ENCODE measurements at regions not wholly inside any gene's neighbourhood (a gene's known extent, or its start where the extent isn't known, plus 50 kb on each side); places are given as distances from the start of the nearest gene placed in this dataset.

DNA sequence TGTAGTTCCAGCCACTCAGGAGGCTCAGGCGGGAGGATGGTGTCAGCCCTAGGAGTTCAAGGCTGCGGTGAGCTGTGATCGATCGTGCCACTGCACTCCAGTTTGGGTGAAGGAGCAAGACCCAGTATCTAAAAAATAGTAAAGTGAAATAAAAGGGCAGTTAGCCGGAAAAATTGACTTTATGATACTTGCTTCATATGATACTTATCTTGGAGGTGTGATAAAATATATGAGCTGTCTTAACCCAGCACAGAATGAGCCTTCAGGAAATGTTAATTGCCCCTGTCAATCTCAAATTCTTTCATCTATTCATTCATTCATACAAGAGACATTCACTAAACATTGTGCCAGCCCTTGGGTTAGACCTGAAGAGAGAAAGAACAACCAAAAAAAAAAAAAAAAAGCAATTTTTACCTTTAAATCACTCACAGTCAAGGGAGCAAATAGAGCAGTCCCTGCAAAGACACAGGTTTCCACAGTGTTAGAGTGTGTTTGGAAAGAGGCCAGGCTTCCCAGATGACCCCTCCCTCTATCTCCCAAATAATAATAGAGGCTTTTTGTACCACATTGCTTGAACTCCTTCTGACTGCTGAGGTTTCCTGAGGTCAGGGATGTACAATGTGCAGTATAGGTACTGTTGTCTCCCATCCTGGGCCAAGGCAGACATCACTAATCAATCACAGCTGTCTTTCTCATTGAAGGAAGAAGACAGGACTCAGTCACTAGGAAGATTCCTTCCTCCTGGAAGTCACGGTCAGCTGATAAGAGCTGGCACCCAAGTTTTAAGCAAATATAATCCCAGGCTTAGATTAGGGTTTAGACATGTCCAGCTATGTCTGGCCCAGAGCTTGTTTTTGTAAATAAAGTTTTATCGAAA is 454.6 kb downstream of the MIAT start:
- no peak for DNase-seq (ENCODE audit: low read depth in 4 of 6, low spot score in 6 of 6)
- whole genome bisulfite sequencing (ENCODE audit: insufficient coverage) = 55% methylated on average over 5 of the region's 7 CpGs
- no peak overlapping the region for H3K27ac ChIP-seq (ENCODE audit: low read depth, low read length)

DNA sequence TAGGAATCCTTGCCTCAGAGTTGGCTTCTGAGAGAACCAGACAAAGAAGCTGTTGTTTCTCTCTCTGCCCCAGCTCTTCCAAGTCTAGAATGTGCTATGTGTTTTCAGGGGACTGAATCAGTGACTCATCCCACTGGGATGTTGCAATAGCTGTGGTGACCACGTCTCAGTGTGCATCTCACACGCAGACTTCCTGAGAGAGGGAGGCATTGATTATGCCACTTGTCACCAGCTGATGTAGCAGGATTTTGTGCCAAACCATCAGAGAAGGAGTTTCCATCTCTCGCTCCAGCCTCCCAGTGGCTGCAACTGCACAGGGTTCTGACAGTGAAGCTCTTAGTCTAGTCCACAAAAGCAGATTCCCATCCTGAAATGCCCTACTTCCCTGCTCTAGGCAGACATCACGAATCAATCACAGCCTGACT is 455.8 kb downstream of the MIAT start:
- peak overlapping the region; percentile 62 for H3K27ac ChIP-seq (ENCODE audit: low read depth, low read length)
- H3K9me3 ChIP-seq (ENCODE audit: control insufficient read depth, insufficient read depth, low read length) = no peaks in the 10 kb centered on the region
- H3K36me3 ChIP-seq (ENCODE audit: control insufficient read depth, insufficient read depth, low read length) = no peaks in the 10 kb centered on the region
- H3K27me3 ChIP-seq (ENCODE audit: control insufficient read depth, insufficient read depth, low read length) = no peaks in the 10 kb centered on the region
- H3K4me3 ChIP-seq (ENCODE audit: low read depth, low read length) = no peak overlapping the region
- peaks cover 34% of the 10 kb centered on the region for H3K4me1 ChIP-seq (ENCODE audit: control insufficient read depth, insufficient read depth, low read length)
- 33% methylated on average over 3 of the region's 4 CpGs for WGBS (ENCODE audit: insufficient coverage)
- peak in 2 of 6 donors; percentile 43 to 75 for DNase-seq (ENCODE audit: low read depth in 4 of 6, low spot score in 6 of 6)

More for the DNA sequence above, 454.6 kb downstream of the MIAT start:
- peaks cover 38% of the 10 kb centered on the region for H3K4me1 ChIP-seq (ENCODE audit: control insufficient read depth, insufficient read depth, low read length)
- H3K36me3 ChIP-seq (ENCODE audit: control insufficient read depth, insufficient read depth, low read length) = no peaks in the 10 kb centered on the region
- H3K9me3 ChIP-seq (ENCODE audit: control insufficient read depth, insufficient read depth, low read length) = no peaks in the 10 kb centered on the region
- no peak overlapping the region for H3K4me3 ChIP-seq (ENCODE audit: low read depth, low read length)
- H3K27me3 ChIP-seq (ENCODE audit: control insufficient read depth, insufficient read depth, low read length) = no peaks in the 10 kb centered on the region

DNA sequence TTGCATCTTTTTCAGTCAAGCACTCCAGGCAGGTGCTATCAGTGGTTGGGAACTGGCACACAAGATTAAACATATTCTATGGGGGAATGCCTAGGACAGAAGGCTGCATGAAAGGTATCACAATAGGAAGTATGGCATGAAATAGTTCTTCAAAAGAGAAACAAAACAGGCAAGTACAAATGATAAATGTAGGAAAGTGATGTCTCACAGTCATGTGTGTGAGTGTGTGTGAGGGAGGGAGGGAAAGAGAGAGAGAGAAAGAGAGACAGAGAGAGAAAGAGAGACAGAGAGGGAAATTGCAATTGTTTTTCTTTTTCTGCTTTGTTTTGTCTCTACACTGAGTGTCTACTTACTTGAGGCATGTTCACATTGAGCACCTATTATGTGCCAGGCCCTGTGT is 456.3 kb downstream of the MIAT start:
- Histone ChIP-seq H3K27ac (ENCODE audit: low read depth, low read length) (peak overlapping the region; percentile 62), H3K4me1 (ENCODE audit: control insufficient read depth, insufficient read depth, low read length) (peaks cover 30% of the 10 kb centered on the region), H3K4me3 (ENCODE audit: low read depth, low read length) (no peak overlapping the region), H3K27me3 (ENCODE audit: control insufficient read depth, insufficient read depth, low read length) (no peaks in the 10 kb centered on the region), H3K36me3 (ENCODE audit: control insufficient read depth, insufficient read depth, low read length) (no peaks in the 10 kb centered on the region), H3K9me3 (ENCODE audit: control insufficient read depth, insufficient read depth, low read length) (no peaks in the 10 kb centered on the region)
- no peak for DNase-seq (ENCODE audit: low read depth in 4 of 6, low spot score in 6 of 6)

DNA sequence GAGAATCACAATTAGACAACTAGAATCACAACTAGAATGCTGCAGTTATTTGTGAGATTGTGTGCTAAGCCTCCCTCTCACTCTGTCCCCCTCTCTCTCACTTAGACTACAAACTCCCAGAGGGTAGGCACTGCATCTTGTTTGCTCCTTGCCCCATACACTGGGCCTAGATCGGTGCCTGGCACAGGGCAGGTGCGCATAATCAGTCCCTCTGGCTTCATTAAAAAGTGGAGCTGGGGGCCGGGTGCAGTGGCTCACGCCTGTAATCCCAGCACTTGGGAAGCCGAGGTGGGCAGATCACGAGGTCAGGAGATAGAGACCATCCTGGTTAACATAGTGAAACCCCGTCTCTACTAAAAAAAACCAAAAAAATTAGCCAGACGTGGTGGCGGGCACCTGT is 456.8 kb downstream of the MIAT start:
- Histone ChIP-seq H3K36me3 (ENCODE audit: control insufficient read depth, insufficient read depth, low read length) (no peaks in the 10 kb centered on the region), H3K4me1 (ENCODE audit: control insufficient read depth, insufficient read depth, low read length) (peaks cover 26% of the 10 kb centered on the region), H3K27me3 (ENCODE audit: control insufficient read depth, insufficient read depth, low read length) (no peaks in the 10 kb centered on the region), H3K27ac (ENCODE audit: low read depth, low read length) (no peak overlapping the region), H3K4me3 (ENCODE audit: low read depth, low read length) (no peak overlapping the region), H3K9me3 (ENCODE audit: control insufficient read depth, insufficient read depth, low read length) (no peaks in the 10 kb centered on the region)
- no peak for DNase-seq (ENCODE audit: low read depth in 4 of 6, low spot score in 6 of 6)
- WGBS (ENCODE audit: insufficient coverage) = 97% methylated on average over 6 of the region's 9 CpGs

DNA sequence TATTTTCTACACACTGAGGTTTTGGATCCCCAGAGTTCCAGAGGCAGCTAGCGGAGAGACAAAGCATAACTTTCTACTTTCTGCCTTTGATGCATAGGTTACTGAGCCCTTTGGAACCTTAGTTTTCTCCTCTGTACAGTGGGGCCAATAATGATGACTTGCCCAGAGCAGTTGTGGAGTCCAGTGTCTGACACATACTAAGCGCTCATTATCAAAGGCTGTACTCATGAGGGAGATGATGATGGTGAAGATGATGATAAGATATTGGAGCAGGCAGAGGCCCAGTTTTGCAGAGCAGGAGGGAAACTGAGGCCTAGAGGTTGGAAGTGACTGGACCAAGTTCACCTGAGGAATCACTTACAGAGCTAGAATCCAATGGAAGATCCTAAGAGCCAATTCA is 458.0 kb downstream of the MIAT start:
- Histone ChIP-seq H3K9me3 (ENCODE audit: control insufficient read depth, insufficient read depth, low read length) (no peaks in the 10 kb centered on the region), H3K36me3 (ENCODE audit: control insufficient read depth, insufficient read depth, low read length) (no peaks in the 10 kb centered on the region), H3K27me3 (ENCODE audit: control insufficient read depth, insufficient read depth, low read length) (no peaks in the 10 kb centered on the region), H3K4me1 (ENCODE audit: control insufficient read depth, insufficient read depth, low read length) (peaks cover 22% of the 10 kb centered on the region), H3K4me3 (ENCODE audit: low read depth, low read length) (no peak overlapping the region), H3K27ac (ENCODE audit: low read depth, low read length) (no peak overlapping the region)
- WGBS (ENCODE audit: insufficient coverage) = 92% methylated on average over 2 of the region's 2 CpGs
- DNase-seq (ENCODE audit: low read depth in 4 of 6, low spot score in 6 of 6) = no peak

DNA sequence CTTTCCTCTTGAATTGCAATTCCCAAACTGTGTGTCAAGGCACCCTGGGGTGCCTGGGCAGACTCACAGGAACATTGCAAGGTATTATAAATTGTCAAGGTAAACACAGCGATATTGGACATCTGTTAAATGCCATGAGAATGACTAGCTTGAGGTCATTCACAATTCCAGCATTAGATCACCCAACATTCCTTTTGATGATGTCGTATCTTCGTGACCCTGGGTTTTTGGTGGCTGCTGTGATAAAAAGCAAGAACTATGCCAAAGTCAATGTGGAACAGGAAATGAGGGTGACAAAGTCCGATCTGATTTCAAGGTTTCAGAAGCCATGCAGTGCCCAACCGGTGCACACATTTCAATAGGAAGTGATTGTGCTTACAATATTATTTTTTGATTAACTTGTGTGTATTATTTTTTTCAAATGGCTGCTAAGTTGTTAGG is 458.4 kb downstream of the MIAT start:
- Histone ChIP-seq H3K9me3 (ENCODE audit: control insufficient read depth, insufficient read depth, low read length) (no peaks in the 10 kb centered on the region), H3K36me3 (ENCODE audit: control insufficient read depth, insufficient read depth, low read length) (no peaks in the 10 kb centered on the region), H3K4me1 (ENCODE audit: control insufficient read depth, insufficient read depth, low read length) (peaks cover 18% of the 10 kb centered on the region), H3K27ac (ENCODE audit: low read depth, low read length) (no peak overlapping the region), H3K4me3 (ENCODE audit: low read depth, low read length) (no peak overlapping the region), H3K27me3 (ENCODE audit: control insufficient read depth, insufficient read depth, low read length) (no peaks in the 10 kb centered on the region)
- WGBS (ENCODE audit: insufficient coverage) = 74% methylated on average over 4 of the region's 5 CpGs
- DNase-seq (ENCODE audit: low read depth in 4 of 6, low spot score in 6 of 6) = no peak

DNA sequence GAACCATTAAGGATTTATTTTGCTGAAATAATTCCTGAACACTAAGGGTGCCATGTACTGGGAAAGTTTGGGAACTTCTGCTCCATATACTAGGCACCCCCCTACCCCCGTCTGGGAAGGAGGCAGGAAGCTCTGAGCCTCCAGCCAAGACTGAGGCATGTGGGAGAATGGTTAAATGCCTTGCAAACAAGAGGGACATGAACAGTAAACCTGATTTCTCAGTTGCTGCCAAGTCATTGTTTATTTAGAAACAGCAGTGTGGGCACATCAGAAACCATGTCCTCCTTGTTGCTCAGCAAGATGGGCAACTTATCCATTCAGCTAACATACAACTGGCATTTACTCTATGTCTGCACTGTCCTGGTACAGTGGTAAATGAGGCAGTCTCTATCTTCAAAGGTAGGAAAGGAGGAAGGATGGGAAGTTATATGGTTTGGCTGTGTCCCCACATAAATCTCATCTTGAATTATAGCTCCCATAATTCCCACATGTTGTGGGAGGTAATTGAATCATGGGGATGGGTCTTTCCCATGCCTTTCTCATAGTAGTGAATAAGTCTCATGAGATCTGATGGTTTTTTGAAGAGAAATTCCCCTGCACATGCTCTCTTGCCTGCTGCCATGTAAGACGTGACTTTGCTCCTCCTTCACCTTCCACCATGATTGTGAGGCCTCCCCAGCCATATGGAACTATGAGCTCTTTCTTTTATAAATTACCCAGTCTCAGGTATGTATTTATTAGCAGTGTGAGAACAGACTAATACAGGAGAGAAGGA is 459.1 kb downstream of the MIAT start:
- no peak overlapping the region for H3K4me3 ChIP-seq (ENCODE audit: low read depth, low read length)
- no peaks in the 10 kb centered on the region for H3K36me3 ChIP-seq (ENCODE audit: control insufficient read depth, insufficient read depth, low read length)
- no CpG with 5 or more reads among the region's 2 CpGs for WGBS (ENCODE audit: insufficient coverage)
- H3K9me3 ChIP-seq (ENCODE audit: control insufficient read depth, insufficient read depth, low read length) = no peaks in the 10 kb centered on the region
- no peak for DNase-seq (ENCODE audit: low read depth in 4 of 6, low spot score in 6 of 6)
- no peaks in the 10 kb centered on the region for H3K27me3 ChIP-seq (ENCODE audit: control insufficient read depth, insufficient read depth, low read length)
- no peak overlapping the region for H3K27ac ChIP-seq (ENCODE audit: low read depth, low read length)
- H3K4me1 ChIP-seq (ENCODE audit: control insufficient read depth, insufficient read depth, low read length) = peaks cover 12% of the 10 kb centered on the region

DNA sequence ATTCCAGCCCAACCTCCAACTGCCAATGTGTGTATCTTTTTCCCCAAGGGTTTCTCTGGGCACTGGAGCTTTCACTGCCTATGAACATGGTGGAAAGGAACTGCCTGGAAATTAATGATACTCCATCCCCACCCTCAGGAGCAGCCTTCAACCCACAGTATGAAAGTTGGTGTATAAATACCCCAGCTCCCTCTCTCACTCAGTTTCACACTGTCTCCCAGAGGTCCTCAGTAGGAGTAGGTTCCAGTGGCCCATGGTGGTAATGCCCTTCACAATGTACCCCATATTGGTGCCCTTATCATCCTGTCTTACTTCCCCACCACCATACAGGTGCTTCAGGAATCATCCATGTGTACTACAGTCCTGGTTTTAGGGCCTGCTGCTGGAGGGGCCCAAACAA is 462.6 kb downstream of the MIAT start:
- no peak for DNase-seq (ENCODE audit: low read depth in 4 of 6, low spot score in 6 of 6)
- H3K4me3 ChIP-seq (ENCODE audit: low read depth, low read length) = no peak overlapping the region
- H3K4me1 ChIP-seq (ENCODE audit: control insufficient read depth, insufficient read depth, low read length) = peaks cover 5% of the 10 kb centered on the region
- H3K9me3 ChIP-seq (ENCODE audit: control insufficient read depth, insufficient read depth, low read length) = no peaks in the 10 kb centered on the region
- H3K27ac ChIP-seq (ENCODE audit: low read depth, low read length) = no peak overlapping the region
- H3K36me3 ChIP-seq (ENCODE audit: control insufficient read depth, insufficient read depth, low read length) = no peaks in the 10 kb centered on the region
- H3K27me3 ChIP-seq (ENCODE audit: control insufficient read depth, insufficient read depth, low read length) = peaks cover 2% of the 10 kb centered on the region

DNA sequence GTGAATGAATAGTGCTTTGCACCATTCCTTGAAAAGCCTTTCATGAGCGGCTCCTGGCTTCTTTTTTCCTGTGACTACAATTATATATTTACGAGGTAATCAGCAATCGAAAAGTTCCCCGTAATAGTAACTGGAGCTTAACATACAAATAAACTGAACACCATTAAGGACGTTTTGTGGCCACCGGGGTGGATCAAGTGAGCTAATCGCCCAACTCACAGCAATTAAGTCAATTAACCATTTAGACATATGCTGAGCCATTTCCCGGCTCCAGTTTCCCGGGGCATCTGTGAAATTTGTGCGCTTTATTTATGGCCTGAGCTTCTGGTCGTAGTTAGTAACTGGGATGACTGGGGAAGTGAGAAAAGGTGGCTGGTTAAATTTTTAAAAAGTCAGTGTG is 465.2 kb downstream of the MIAT start:
- 20% methylated on average over 8 of the region's 11 CpGs for WGBS (ENCODE audit: insufficient coverage)
- H3K36me3 ChIP-seq (ENCODE audit: control insufficient read depth, insufficient read depth, low read length) = no peaks in the 10 kb centered on the region
- peak in 1 of 6 donors; percentile 82 for DNase-seq (ENCODE audit: low read depth in 4 of 6, low spot score in 6 of 6)
- H3K9me3 ChIP-seq (ENCODE audit: control insufficient read depth, insufficient read depth, low read length) = no peaks in the 10 kb centered on the region
- no peak overlapping the region for H3K27ac ChIP-seq (ENCODE audit: low read depth, low read length)
- H3K4me3 ChIP-seq (ENCODE audit: low read depth, low read length) = no peak overlapping the region
- H3K27me3 ChIP-seq (ENCODE audit: control insufficient read depth, insufficient read depth, low read length) = peaks cover 4% of the 10 kb centered on the region
- peaks cover 5% of the 10 kb centered on the region for H3K4me1 ChIP-seq (ENCODE audit: control insufficient read depth, insufficient read depth, low read length)

DNA sequence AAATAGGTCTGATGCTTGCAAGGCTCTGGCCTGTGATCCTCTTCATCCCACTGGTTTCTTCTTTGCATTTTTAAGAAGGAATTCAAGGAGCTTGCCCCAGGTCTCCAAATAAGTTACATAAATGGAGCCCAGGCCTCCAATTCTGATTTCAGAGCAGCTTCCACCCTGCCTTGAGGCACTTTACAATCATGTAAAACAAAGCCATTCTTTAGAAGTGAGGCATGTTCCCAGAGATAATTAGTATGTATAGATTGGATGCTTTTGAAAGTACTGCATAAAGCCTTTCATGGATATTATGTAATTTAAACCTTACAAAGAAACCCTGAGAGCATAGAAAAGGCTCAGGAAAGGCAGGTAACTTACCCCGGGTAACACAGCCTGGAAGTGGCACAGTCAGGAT is 466.5 kb downstream of the MIAT start:
- no peak for DNase-seq (ENCODE audit: low read depth in 4 of 6, low spot score in 6 of 6)
- Histone ChIP-seq H3K9me3 (ENCODE audit: control insufficient read depth, insufficient read depth, low read length) (no peaks in the 10 kb centered on the region), H3K4me1 (ENCODE audit: control insufficient read depth, insufficient read depth, low read length) (peaks cover 11% of the 10 kb centered on the region), H3K27ac (ENCODE audit: low read depth, low read length) (no peak overlapping the region), H3K4me3 (ENCODE audit: low read depth, low read length) (no peak overlapping the region), H3K27me3 (ENCODE audit: control insufficient read depth, insufficient read depth, low read length) (peaks cover 4% of the 10 kb centered on the region), H3K36me3 (ENCODE audit: control insufficient read depth, insufficient read depth, low read length) (no peaks in the 10 kb centered on the region)
- 77% methylated on average over 1 of the region's 1 CpG for WGBS (ENCODE audit: insufficient coverage)

All from spinal cord (tissue), 9 donors.